Keratinocyte (primary cell): ENCODE measurements at regions not wholly inside any gene's neighbourhood (a gene's known extent, or its start where the extent isn't known, plus 50 kb on each side); places are given as distances from the start of the nearest gene placed in this dataset.
"Not testable (repeated sequence)": the region's sequence is repeated elsewhere in the genome, so short reads cannot be mapped to it uniquely, and the experiment has no call there.

Source experiments
- DNase-seq: peaks from one replicate; pipeline ENCODE4 v3.0.0-alpha.2; 2011; ENCODE audit warnings: low read depth, missing footprints, low spot score
- FAIRE-seq: peaks from 2 replicates; lab custom pipeline; 2011; peaks lifted over from hg19 to GRCh38; lab: Jason Lieb, UNC
- H2AFZ ChIP-seq: 2 replicates; pipeline ENCODE4 v1.6.0; 2012; ENCODE audit warnings: low read length, control low read depth, inconsistent platforms; ENCODE audit not compliant: control insufficient read depth
- H3K27ac ChIP-seq: 2 replicates; pipeline ENCODE4 v1.5.1; 2011; ENCODE audit warnings: low read length; ENCODE audit not compliant: control insufficient read depth, insufficient read depth
- H3K27me3 ChIP-seq: 3 replicates; pipeline ENCODE4 v1.6.0; 2011; ENCODE audit warnings: low read length; ENCODE audit not compliant: control insufficient read depth, insufficient read depth; ENCODE audit errors: extremely low read depth
- H3K36me3 ChIP-seq, 2 experiments: 2 replicates in 1 of 2; 3 replicates in 1 of 2; pipeline ENCODE4 v1.5.1; 2011; ENCODE audit warnings: low read length in 2 of 2, mild to moderate bottlenecking in 1 of 2; ENCODE audit not compliant: control insufficient read depth in 2 of 2, insufficient read depth in 2 of 2; ENCODE audit errors: extremely low read depth in 1 of 2
- H3K4me1 ChIP-seq: 3 replicates; pipeline ENCODE4 v1.5.1; 2011; ENCODE audit warnings: low read length; ENCODE audit not compliant: control insufficient read depth, insufficient read depth; ENCODE audit errors: extremely low read depth
- H3K4me2 ChIP-seq: 3 replicates; pipeline ENCODE4 v1.6.0; 2011; ENCODE audit warnings: low read depth, low read length; ENCODE audit not compliant: control insufficient read depth, insufficient read depth; ENCODE audit errors: extremely low read depth
- H3K4me3 ChIP-seq, 3 experiments: fragments of 200-600 bp in 1 of 3; sonication (generic) in 1 of 3; 2 replicates in 2 of 3; 3 replicates in 1 of 3; pipeline ENCODE4 v1.5.1; 2011 to 2016; ENCODE audit warnings: low read length in 3 of 3, mild to moderate bottlenecking in 3 of 3, control low read depth in 2 of 3, inconsistent platforms in 1 of 3, low read depth in 1 of 3, mixed read lengths in 1 of 3, mixed run types in 1 of 3, moderate library complexity in 1 of 3; ENCODE audit not compliant: control insufficient read depth in 2 of 3, insufficient read depth in 2 of 3; ENCODE audit errors: extremely low read depth in 1 of 3
- H3K79me2 ChIP-seq: 2 replicates; pipeline ENCODE4 v1.6.0; 2012; ENCODE audit warnings: low read length; ENCODE audit not compliant: control insufficient read depth, insufficient read depth
- H3K9ac ChIP-seq: 3 replicates; pipeline ENCODE4 v1.6.0; 2011; ENCODE audit warnings: low read length; ENCODE audit not compliant: control insufficient read depth, insufficient read depth; ENCODE audit errors: extremely low read depth
- H3K9me1 ChIP-seq: 3 replicates; pipeline ENCODE4 v1.6.0; 2011; ENCODE audit warnings: low read length; ENCODE audit not compliant: control insufficient read depth, insufficient read depth; ENCODE audit errors: extremely low read depth
- H3K9me3 ChIP-seq: 2 replicates; pipeline ENCODE4 v1.5.1; 2012; ENCODE audit warnings: low read depth, low read length; ENCODE audit not compliant: control insufficient read depth
- H4K20me1 ChIP-seq: 3 replicates; pipeline ENCODE4 v1.6.0; 2011; ENCODE audit warnings: low read length; ENCODE audit not compliant: control insufficient read depth, insufficient read depth; ENCODE audit errors: extremely low read depth
- dilution Hi-C: fragments of 300-500 bp; cut with MboI; formaldehyde crosslinking; loops from one replicate; pipeline ENCODE4 v1.7.0; 2020; ENCODE audit warnings: low sequenced_read_pairs; ENCODE audit not compliant: extremely low pct_ligation_motif_present

- dilution Hi-C loops, H3K9me3 ChIP-seq, H3K4me1 ChIP-seq, H3K4me3 ChIP-seq, H3K79me2 ChIP-seq, H2AFZ ChIP-seq, H3K27ac ChIP-seq, H3K9ac ChIP-seq, H3K4me2 ChIP-seq, H4K20me1 ChIP-seq, H3K27me3 ChIP-seq, DNase-seq, H3K9me1 ChIP-seq, FAIRE-seq, H3K36me3 ChIP-seq: not testable (repeated sequence)
Measured at GRCh38 chr5:176112888-176113287, 125.3 kb upstream of the SIMC1 start.

DNA sequence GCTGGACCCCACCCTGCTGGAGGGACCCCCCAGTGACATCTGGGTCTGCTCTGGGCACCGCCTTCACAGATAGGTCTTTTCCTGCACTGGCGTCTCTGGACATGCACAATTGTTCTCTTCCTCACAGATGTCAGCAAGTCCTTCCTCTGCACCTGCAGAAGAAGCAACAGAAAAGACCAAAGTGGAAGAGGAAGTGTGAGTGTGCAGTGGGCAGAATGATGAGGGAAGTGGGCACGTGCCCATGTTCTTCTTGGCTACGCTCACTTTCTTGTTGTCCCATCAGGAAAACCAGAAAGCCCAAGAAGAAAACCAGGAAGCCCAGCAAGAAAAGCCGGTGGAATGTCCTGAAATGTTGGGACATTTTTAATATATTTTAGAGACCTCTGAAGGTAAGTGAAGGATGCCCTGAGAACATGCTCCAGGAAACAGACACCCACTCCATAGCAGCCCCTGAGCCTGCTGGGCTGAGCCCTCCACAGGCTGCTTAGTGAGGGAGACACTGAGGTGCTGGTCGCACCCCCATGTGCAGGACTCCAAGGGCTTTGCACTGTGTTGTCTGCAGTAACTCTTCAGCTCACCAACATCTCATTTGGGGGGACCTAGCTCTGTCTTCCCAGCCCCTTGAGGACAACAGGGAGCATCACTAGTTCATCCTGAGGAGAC, 124.4 kb upstream of the SIMC1 start:
- H3K9ac ChIP-seq, H3K9me1 ChIP-seq, H3K4me2 ChIP-seq, DNase-seq, FAIRE-seq, H3K27me3 ChIP-seq, H3K36me3 ChIP-seq, H2AFZ ChIP-seq, H3K27ac ChIP-seq, H4K20me1 ChIP-seq, H3K4me3 ChIP-seq, H3K9me3 ChIP-seq, H3K79me2 ChIP-seq, dilution Hi-C loops, H3K4me1 ChIP-seq: not testable (repeated sequence)

GRCh38 chr5:176114825-176115224, 123.4 kb upstream of the SIMC1 start:
- H3K9ac ChIP-seq, FAIRE-seq, dilution Hi-C loops, H3K4me3 ChIP-seq, H4K20me1 ChIP-seq, H3K4me2 ChIP-seq, H3K27ac ChIP-seq, DNase-seq, H2AFZ ChIP-seq, H3K9me1 ChIP-seq, H3K27me3 ChIP-seq, H3K36me3 ChIP-seq, H3K4me1 ChIP-seq, H3K9me3 ChIP-seq, H3K79me2 ChIP-seq: not testable (repeated sequence)

DNA sequence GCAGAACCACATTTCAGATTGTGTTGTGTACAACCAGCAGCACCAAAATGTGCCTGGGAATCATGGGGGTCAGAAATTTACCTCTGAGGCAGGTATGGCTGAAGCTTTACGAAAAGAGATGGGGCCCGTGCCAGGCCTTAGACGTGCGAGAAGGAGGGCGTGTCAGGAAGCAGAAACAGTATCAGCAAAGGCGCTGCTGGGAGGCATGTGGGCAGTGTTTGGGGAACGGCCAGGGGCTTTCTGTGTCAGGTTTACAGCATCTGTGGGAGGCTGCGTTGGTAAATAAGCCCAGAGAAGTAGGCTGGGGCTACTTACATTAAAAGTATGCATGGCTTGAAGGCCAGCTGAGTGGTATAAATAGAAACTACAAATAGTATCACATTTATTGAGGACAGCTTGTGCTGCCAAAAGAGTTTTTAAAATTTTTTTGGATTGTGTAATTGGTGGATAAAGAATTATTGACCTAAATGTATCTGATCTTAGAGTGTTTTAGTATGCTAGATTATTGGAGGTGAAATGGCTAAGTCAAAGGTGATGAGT, 120.5 kb upstream of the SIMC1 start:
- H3K79me2 ChIP-seq, H3K9ac ChIP-seq, H3K27me3 ChIP-seq, H3K4me2 ChIP-seq, H3K4me3 ChIP-seq, FAIRE-seq, DNase-seq, H3K36me3 ChIP-seq, H3K9me3 ChIP-seq, H2AFZ ChIP-seq, H3K27ac ChIP-seq, dilution Hi-C loops, H3K4me1 ChIP-seq, H4K20me1 ChIP-seq, H3K9me1 ChIP-seq: not testable (repeated sequence)

DNA sequence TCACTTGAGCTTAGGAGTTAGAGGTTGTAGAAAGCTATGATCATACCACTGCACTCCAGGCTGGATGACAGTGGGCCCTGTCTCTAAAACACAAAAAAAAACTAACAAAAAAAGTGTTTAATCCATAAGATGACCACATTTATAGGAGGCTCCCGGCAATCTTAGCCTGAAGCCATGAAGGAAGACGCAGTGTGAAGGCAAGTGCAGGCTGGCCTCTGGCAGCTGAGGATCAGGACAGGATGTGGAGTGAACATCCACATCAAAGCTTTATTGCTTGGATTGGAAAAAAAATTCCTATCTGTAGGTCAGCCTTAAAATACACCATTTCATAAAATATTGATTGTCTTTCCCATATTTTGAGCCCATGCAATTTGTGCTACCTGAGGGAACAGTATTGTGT, 115.9 kb upstream of the SIMC1 start:
- dilution Hi-C loops, H3K4me1 ChIP-seq, H3K4me3 ChIP-seq, H2AFZ ChIP-seq, H3K9me1 ChIP-seq, H3K9ac ChIP-seq, H3K79me2 ChIP-seq, H3K27me3 ChIP-seq, H4K20me1 ChIP-seq, H3K9me3 ChIP-seq, H3K36me3 ChIP-seq, H3K27ac ChIP-seq, H3K4me2 ChIP-seq: not testable (repeated sequence)
- DNase-seq, result peak; percentile 19
- peak; percentile 86 for FAIRE-seq
